ENCODE measurements at regions not wholly inside any gene's neighbourhood (a gene's known extent, or its start where the extent isn't known, plus 50 kb on each side); places are given as distances from the start of the nearest gene placed in this dataset.
"Not testable (repeated sequence)": the region's sequence is repeated elsewhere in the genome, so short reads cannot be mapped to it uniquely, and the experiment has no call there.

DNA sequence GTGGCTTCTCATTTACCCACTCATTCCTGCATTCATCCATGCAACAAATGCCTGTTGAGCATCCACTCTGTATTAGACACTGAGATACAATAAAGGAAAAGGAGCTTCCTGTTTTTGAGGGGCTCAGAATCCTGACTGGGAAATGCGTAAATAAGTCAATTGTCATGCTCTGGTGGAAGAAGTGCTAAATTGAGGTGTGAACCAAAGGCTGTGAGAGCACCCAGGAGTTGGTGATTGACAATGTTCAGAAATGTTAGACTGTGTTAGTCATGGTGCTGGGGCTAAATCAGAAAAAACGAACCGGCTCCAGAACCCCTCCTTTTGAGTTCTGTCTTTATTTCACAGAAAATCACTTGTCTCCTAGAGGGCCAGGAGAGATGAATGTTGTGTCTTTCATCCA lies 558.6 kb upstream of the SGCD start:
- DNase-seq (ENCODE audit: low read depth) = no peak

- DNase-seq (ENCODE audit: low read depth) = no peak
Measured at GRCh38 chr5:155772009-155772662, 554.8 kb upstream of the SGCD start.

GRCh38 chr5:155773680-155774079 lies 553.3 kb upstream of the SGCD start:
- DNase-seq (ENCODE audit: low read depth) = no peak

GRCh38 chr5:155780260-155780659 lies 546.7 kb upstream of the SGCD start:
- no peak for DNase-seq (ENCODE audit: low read depth)

DNA sequence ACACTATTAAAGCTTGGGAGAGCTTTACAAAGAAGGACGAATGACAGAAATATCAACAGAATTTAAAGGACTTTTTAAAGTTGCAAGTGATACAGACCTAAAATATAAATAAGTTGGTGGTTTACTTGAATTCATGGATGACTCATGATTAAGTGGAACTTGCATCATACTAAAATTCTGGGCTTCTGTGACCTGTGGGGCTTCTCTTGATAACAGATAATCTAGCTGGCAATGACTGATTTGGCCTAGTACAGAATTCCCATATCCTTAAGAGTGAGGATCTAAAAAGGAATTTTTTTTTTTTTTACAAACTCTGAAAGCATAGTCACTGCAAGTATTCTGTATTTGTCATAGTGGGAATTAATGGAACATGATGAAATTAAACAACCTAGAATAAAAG lies 543.7 kb upstream of the SGCD start:
- no peak for DNase-seq (ENCODE audit: low read depth)

DNA sequence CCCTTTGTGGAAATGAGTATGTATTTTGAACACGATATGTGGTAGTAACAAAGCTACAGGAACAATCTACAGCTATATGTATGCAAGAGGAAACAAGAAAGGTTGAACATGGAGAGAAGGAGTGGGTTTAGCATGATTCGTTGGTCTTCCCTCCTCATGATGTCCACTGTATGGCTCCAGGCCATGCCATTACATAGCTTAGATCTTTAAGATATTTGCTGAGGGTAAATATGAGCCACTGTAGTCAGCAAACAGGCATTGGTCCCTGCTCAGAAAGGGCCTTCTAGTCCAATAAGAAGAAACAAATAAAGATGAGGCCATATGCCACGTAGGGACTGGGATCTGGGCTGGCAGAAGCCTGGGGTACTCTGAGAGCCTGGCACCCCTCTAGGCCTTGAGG lies 543.2 kb upstream of the SGCD start:
- no peak for DNase-seq (ENCODE audit: low read depth)

DNA sequence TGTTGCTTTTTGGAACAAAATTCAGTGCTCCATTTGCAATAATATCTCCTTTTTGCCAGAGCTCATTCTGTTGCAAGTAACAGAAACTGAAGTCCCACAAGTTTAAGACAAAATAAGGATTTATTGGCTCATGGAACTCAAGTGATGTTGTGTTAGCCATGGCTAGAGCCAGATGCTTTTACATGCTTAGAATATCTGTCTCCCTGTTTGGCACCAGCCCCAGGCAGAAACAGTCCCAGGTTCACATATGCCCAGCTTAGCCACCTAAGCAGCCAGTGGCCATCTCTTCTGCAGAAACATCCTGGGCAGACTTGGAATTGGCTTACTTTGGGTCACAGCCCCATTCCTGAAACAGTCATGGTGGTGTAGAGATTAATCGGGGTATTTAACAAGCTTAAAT lies 540.9 kb upstream of the SGCD start:
- DNase-seq (ENCODE audit: low read depth) = no peak

GRCh38 chr5:155792873-155793272 lies 534.1 kb upstream of the SGCD start:
- no peak for DNase-seq (ENCODE audit: low read depth)

DNA sequence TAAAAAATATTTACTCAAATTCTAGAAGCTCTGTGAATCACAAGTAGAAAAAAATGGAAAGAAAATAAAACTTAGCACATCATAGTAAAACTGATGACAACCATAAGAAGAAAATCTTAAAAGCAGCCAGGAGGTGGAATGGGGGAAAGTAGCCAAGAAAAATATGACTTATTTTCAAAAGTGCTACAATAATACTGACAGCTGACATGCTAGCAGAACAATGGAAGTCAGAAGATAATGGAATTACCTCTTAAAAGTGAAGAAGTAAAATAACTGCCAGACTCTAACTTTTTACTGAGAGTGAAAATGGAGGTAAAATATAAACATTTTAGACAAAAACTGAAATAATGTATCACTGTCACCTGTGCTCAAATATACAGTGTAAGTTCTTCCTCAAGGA lies 532.2 kb upstream of the SGCD start:
- no peak for DNase-seq (ENCODE audit: low read depth)

GRCh38 chr5:155799308-155799707 lies 527.7 kb upstream of the SGCD start:
- DNase-seq (ENCODE audit: low read depth) = no peak

DNA sequence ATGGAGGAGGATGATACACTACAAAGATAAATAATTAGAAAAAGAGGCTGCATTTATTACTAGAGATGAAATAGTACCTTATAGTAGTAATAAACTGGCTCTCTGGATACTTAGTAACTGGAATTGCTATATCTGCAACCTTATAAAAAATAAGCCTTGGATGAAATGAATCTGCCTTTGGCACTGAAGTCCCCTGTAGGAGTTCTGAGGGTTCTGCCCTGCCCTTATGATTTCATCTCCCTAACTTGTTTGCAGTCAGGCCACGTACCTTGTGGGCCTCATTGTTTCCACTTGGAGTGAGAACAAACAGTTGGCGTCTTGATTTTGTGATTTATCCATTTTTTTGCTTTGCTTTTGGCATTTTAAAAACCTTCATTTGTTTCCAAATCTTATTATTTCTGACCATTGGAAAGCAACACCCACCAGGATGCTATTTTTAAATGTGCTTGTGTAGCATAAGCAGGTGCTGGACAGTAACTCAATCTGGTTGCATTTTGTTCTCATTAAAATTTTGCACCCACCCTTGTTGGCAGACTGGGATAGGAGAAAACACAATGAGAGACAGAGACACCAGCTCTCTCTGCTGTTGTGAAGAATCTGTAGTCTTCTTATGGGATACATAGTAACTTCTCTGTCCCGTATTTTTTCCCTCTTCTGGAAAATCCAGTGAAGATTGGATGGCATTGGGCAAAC lies 518.9 kb upstream of the SGCD start:
- no peak for DNase-seq (ENCODE audit: low read depth)

DNA sequence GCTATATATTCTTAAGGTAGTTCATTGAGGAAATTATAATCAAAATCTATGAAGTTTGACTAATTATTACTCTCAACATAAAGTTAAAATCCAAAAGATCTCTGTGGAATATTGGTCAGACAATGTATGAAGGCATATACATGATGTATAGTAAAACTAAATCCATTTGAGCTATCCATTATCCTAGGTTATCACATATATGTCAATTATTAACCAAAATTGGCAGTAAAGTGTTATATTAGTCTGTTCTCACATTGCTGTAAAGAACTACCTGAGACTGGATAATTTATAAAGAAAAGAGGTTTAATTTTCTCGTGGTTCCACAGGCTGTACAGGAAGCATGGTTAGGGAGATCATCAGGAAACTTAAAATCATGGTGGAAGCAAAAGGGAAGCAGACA lies 511.7 kb upstream of the SGCD start:
- no peak for DNase-seq (ENCODE audit: low read depth)

DNA sequence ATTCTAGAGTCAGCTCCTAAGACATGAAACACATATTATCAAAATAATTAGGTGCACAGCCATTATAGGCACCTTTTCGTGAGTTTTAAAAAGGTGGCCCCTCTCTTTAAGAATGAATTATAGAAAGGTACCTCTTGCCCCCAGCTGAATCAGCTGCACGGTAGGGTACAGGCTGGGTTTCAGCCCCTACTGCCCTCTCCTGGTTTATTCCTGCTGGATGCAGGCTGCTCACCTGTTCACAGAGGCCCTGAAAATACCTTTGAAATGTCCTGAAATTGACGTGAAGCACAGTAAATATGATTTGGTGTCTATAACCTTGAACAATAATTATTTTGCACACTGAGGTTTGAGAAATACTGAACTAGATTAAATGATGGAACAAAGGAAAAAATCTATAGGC lies 504.8 kb upstream of the SGCD start:
- no peak for DNase-seq (ENCODE audit: low read depth)

DNA sequence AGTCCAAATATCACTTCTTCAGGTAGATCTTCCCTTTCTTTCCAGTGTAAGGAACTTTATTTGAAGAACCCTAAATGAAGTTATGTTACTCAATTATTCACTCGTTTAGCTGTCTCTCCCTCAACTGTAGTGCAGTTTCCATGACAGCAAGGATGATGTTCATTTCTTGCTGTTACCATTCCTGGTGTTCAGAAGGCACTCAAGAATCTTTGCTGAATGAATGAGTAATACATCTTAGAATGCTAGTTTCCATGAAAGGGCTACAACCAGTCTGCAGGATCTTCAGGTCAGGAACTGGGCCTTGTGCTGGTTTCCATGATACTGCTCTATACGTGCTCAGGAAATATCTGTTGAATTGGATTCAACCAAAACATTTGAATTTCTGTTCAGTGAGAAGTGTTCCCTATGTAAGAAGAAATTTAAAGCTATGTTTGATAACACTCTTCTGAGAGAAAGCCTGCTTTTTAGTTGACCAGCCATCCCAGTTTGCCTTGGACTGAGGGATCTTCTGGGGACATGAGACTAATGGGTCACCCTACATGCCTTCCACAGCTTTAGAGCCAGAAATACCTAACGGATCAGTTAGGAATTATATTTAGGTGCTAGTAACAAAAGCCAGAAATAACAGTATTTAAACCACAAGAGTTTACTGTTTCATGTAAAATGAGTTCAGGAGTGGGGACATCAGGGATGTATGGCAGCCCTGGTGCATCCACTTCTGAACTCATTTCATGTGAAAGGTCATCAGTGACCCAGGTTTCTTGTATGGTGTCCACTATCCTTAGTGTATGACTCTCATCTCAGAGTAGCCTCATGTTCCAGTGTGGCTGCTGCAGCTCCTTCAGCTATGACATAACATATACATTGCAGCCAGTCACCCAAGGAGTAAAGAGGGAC lies 500.1 kb upstream of the SGCD start:
- DNase-seq (ENCODE audit: low read depth) = no peak

DNA sequence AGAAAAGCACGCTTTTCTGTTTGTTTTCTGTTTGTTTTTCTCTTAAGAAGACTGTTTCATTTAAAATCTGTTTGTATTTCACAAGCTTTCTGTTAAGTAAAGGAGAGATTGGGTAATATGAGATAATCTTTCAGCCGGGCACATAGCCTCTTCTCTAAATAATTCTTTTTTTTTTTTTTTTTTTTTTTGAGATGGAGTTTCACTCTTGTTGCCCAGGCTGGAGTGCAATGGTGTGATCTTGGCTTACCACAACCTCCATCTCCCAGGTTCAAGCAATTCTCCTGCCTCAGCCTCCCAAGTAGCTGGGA lies 499.5 kb upstream of the SGCD start:
- not testable (repeated sequence) for DNase-seq (ENCODE audit: low read depth)

- no peak for DNase-seq (ENCODE audit: low read depth)
Measured at GRCh38 chr5:155827949-155828348, 499.0 kb upstream of the SGCD start.

- no peak for DNase-seq (ENCODE audit: low read depth)
Measured at GRCh38 chr5:155831491-155831890, 495.5 kb upstream of the SGCD start.

DNA sequence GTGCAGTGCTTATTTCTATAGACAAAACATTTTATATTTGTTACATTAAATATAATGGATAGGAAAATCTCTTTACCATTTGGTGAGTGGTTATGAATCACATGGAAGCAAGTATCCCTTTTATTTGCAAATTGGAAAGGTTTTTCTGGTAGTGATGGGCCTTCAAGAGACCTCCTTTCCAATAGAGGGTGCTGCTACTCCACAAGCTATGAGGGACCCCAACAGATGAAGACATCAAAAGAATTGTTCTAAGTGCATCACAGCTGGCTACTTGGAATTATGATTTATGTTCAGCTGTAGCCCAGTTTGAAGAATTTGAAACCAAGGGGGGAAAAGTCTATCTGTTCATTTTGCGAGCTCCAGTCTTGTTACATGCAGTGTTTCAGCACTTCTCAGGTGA lies 493.7 kb upstream of the SGCD start:
- DNase-seq (ENCODE audit: low read depth) = no peak

- no peak for DNase-seq (ENCODE audit: low read depth)
Measured at GRCh38 chr5:155834271-155834975, 492.5 kb upstream of the SGCD start.

DNA sequence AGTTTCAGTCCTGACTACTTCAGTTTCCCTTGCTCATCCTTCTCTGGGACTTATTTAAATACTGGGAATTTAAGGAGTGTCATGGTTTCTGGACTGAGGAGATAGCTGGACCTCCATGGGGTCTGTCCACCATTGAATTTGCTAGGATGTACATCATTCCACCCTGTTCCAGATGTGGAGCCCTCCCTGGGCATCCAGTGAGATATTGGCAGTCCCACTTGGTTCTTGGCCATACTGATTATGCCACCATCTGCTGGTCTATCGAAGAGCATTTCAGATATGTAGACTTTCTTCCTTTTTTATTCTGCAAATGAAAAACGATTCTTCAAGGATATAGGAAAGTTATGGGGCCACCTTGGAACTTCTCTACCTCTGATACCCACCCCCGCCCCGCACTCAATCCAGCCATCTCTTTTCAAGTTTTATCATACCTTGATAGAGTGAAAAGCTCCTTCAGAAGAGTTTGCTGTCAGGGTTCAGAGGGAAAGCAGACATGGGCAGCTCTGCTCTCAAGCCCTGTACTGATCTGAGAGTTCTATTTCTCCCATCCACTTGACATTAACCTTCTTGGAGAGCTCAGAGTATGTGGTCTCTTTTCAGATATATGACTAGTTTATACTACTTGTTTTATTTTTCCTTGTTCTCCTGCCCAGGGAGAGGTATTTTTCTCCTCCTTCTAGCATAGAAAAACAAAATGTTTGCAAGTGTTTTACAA lies 490.7 kb upstream of the SGCD start:
- no peak for DNase-seq (ENCODE audit: low read depth)

DNA sequence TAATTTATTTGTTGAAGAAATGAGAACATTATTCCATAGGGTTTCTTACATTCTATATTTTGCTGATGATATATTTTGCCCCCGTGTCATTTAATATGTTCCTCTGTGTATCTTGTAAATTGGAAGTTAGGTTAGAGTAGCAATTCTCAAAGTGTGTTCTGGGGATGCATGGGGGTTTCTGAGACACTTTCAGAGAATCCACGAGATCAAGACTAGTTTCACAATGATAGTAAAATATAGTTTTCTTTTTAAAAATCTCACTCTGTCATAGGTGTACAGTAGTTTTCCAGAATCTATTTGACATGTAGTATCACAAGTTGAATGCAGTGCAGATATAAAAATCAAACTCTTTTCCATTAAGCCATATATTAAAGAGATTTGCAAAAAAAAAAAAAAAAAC lies 488.6 kb upstream of the SGCD start:
- DNase-seq (ENCODE audit: low read depth) = no peak
